ENCODE measurements at regions not wholly inside any gene's neighbourhood (a gene's known extent, or its start where the extent isn't known, plus 50 kb on each side); places are given as distances from the start of the nearest gene placed in this dataset.

DNA sequence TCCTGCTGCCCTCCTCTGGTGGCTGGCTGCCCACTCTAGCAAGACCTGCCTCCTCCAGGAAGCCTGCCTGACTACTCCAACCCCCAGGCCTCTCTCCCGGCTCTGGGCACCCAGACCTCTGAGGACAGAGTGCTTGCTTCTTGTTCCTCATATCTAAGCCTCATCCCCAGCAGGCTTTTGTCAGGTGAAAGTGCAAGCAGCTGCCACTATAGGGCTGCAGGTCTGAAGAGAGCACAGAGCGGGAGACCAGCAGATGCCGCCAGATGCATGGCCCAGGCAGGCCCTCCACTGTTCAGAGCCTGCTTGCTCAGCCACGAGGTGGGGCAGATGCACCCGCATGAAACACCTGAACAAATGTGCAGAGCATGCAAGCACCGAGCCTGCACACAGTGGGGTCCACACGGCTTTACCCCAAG, 73.0 kb downstream of the SERPINA3 start (continued):
- TF ChIP-seq, protein P1, sequence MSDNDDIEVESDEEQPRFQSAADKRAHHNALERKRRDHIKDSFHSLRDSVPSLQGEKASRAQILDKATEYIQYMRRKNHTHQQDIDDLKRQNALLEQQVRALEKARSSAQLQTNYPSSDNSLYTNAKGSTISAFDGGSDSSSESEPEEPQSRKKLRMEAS (IDR thresholded peaks at IDR 0.05) = peak; percentile 64; the same call in 1 of the 2 replicates
- TF ChIP-seq, protein P2, sequence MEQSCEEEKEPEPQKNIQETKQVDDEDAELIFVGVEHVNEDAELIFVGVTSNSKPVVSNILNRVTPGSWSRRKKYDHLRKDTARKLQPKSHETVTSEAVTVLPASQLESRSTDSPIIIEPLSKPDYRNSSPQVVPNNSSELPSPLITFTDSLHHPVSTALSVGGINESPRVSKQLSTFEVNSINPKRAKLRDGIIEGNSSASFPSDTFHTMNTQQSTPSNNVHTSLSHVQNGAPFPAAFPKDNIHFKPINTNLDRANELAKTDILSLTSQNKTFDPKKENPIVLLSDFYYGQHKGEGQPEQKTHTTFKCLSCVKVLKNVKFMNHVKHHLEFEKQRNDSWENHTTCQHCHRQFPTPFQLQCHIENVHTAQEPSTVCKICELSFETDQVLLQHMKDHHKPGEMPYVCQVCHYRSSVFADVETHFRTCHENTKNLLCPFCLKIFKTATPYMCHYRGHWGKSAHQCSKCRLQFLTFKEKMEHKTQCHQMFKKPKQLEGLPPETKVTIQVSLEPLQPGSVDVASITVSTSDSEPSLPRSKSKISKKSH (CRISPR knock-in tag; IDR thresholded peaks at IDR 0.05; ENCODE audit: borderline replicate concordance) = peak; percentile 70; the same call in 1 of the 2 replicates
- TF ChIP-seq, protein P3, sequence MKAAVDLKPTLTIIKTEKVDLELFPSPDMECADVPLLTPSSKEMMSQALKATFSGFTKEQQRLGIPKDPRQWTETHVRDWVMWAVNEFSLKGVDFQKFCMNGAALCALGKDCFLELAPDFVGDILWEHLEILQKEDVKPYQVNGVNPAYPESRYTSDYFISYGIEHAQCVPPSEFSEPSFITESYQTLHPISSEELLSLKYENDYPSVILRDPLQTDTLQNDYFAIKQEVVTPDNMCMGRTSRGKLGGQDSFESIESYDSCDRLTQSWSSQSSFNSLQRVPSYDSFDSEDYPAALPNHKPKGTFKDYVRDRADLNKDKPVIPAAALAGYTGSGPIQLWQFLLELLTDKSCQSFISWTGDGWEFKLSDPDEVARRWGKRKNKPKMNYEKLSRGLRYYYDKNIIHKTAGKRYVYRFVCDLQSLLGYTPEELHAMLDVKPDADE (CRISPR knock-in tag; IDR thresholded peaks at IDR 0.05) = no peak
- TF ChIP-seq, protein P4, sequence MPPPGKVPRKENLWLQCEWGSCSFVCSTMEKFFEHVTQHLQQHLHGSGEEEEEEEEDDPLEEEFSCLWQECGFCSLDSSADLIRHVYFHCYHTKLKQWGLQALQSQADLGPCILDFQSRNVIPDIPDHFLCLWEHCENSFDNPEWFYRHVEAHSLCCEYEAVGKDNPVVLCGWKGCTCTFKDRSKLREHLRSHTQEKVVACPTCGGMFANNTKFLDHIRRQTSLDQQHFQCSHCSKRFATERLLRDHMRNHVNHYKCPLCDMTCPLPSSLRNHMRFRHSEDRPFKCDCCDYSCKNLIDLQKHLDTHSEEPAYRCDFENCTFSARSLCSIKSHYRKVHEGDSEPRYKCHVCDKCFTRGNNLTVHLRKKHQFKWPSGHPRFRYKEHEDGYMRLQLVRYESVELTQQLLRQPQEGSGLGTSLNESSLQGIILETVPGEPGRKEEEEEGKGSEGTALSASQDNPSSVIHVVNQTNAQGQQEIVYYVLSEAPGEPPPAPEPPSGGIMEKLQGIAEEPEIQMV (CRISPR knock-in tag; IDR thresholded peaks at IDR 0.05; ENCODE audit: low read depth) = no peak
- TF ChIP-seq, protein P5, sequence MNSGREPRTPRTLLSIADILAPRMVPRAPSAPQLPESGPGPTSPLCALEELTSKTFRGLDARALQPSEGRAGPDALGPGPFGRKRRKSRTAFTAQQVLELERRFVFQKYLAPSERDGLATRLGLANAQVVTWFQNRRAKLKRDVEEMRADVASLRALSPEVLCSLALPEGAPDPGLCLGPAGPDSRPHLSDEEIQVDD (CRISPR knock-in tag; IDR thresholded peaks at IDR 0.05; ENCODE audit: borderline replicate concordance) = peak; percentile 19; the same call in 1 of the 2 replicates
- TF ChIP-seq ZFY (CRISPR knock-in tag; IDR thresholded peaks at IDR 0.05) (peak; percentile 59; the same call in 1 of the 2 replicates), ZNF274 (CRISPR knock-in tag; IDR thresholded peaks at IDR 0.05) (0 out of 2 replicates have a peak, but pooled peaks have one; percentile 35), ZFP36 (IDR thresholded peaks at IDR 0.05; ENCODE audit: borderline replicate concordance, low read depth, low read length, partially characterized antibody) (peak; percentile 64), ZMYM3 (CRISPR knock-in tag; IDR thresholded peaks at IDR 0.05) (peak; percentile 56; the same call in 1 of the 2 replicates), HNRNPH1 (optimal IDR thresholded peaks at IDR 0.05; ENCODE audit: low read depth, low read length) (no peak), NRL (CRISPR knock-in tag; IDR thresholded peaks at IDR 0.05; ENCODE audit: borderline replicate concordance) (0 out of 2 replicates have a peak, but pooled peaks have one; percentile 12), SALL1 (CRISPR knock-in tag; IDR thresholded peaks at IDR 0.05) (peak; percentile 48; the same call in 1 of the 2 replicates), MXD4 (CRISPR knock-in tag; IDR thresholded peaks at IDR 0.05) (no peak), MLLT10 (CRISPR knock-in tag; IDR thresholded peaks at IDR 0.05) (no peak), STAG1 (CRISPR knock-in tag; IDR thresholded peaks at IDR 0.05) (peak; percentile 68), KDM5B (CRISPR knock-in tag; IDR thresholded peaks at IDR 0.05; ENCODE audit: borderline replicate concordance) (0 out of 2 replicates have a peak, but pooled peaks have one; percentile 34), HOXA7 (CRISPR knock-in tag; IDR thresholded peaks at IDR 0.05) (no peak), ZNF292 (CRISPR knock-in tag; IDR thresholded peaks at IDR 0.05; ENCODE audit: borderline replicate concordance, low read depth) (peak; percentile 87; the same call in 1 of the 2 replicates), ZNF530 (CRISPR knock-in tag; IDR thresholded peaks at IDR 0.05; ENCODE audit: low read depth) (no peak)
- TF ChIP-seq, protein P6, sequence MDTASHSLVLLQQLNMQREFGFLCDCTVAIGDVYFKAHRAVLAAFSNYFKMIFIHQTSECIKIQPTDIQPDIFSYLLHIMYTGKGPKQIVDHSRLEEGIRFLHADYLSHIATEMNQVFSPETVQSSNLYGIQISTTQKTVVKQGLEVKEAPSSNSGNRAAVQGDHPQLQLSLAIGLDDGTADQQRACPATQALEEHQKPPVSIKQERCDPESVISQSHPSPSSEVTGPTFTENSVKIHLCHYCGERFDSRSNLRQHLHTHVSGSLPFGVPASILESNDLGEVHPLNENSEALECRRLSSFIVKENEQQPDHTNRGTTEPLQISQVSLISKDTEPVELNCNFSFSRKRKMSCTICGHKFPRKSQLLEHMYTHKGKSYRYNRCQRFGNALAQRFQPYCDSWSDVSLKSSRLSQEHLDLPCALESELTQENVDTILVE (CRISPR knock-in tag; IDR thresholded peaks at IDR 0.05) = no peak
- TF ChIP-seq, protein P7, sequence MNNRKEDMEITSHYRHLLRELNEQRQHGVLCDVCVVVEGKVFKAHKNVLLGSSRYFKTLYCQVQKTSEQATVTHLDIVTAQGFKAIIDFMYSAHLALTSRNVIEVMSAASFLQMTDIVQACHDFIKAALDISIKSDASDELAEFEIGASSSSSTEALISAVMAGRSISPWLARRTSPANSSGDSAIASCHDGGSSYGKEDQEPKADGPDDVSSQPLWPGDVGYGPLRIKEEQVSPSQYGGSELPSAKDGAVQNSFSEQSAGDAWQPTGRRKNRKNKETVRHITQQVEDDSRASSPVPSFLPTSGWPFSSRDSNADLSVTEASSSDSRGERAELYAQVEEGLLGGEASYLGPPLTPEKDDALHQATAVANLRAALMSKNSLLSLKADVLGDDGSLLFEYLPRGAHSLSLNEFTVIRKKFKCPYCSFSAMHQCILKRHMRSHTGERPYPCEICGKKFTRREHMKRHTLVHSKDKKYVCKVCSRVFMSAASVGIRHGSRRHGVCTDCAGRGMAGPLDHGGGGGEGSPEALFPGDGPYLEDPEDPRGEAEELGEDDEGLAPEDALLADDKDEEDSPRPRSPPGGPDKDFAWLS (CRISPR knock-in tag; IDR thresholded peaks at IDR 0.05; ENCODE audit: borderline replicate concordance) = no peak

Data from HepG2 (cell line).